ENCODE measurements at regions not wholly inside any gene's neighbourhood (a gene's known extent, or its start where the extent isn't known, plus 50 kb on each side); places are given as distances from the start of the nearest gene placed in this dataset.

DNA sequence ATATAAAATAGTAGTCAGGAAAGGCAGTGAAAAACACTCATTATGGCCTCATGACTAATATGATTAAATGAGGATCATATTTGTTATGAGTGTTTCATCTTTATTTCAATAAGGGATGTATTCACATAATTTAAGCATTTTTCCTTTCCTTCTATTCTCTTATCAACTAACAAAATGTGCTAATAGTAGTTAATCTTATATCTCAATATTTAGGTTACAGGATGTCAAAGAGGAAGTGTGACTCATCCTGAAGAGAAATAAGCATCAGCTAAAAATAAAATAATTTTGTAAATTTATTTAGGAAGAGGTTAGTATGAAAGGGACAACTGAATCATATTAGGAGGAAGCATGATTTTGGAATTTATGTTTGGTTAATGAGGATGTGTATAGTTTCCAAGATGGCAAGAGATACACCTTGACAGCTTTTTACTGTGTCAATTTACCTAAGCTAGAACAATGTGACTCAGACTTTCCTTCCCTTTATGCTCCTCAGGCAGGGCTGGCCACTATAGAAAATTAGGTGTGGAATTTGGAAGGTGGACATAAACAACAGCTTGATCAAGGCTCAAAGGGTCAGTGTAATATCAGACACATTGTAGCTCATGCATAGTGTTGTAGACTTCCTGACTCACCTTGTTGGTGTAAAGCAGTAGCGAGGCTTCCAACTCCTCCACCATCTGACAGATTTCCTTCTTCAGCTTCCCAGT lies 172.7 kb downstream of the SLITRK1 start:
- no peak for TF ChIP-seq CTCF (IDR thresholded peaks at IDR 0.05; ENCODE audit: insufficient read depth, low read length, poor library complexity, severe bottlenecking)
- no peaks in the 10 kb centered on the region for H3K27me3 ChIP-seq (ENCODE audit: control insufficient read depth, insufficient read depth, low read length)
- H3K36me3 ChIP-seq (ENCODE audit: control insufficient read depth, insufficient read depth, low read length): no peaks in the 10 kb centered on the region
- H3K4me3 ChIP-seq (ENCODE audit: low read depth, low read length): no peak overlapping the region
- no peak for DNase-seq (ENCODE audit: low read depth)

GRCh38 chr13:83702021-83702420 lies 180.3 kb downstream of the SLITRK1 start:
- H3K4me3 ChIP-seq (ENCODE audit: low read depth, low read length): no peak overlapping the region
- no peak for DNase-seq (ENCODE audit: low read depth)
- no peaks in the 10 kb centered on the region for H3K36me3 ChIP-seq (ENCODE audit: control insufficient read depth, insufficient read depth, low read length)
- no peaks in the 10 kb centered on the region for H3K27me3 ChIP-seq (ENCODE audit: control insufficient read depth, insufficient read depth, low read length)
- TF ChIP-seq CTCF (IDR thresholded peaks at IDR 0.05; ENCODE audit: insufficient read depth, low read length, poor library complexity, severe bottlenecking): no peak

GRCh38 chr13:83692800-83693199 lies 189.5 kb downstream of the SLITRK1 start:
- no peak overlapping the region for H3K4me3 ChIP-seq (ENCODE audit: low read depth, low read length)
- H3K36me3 ChIP-seq (ENCODE audit: control insufficient read depth, insufficient read depth, low read length): no peaks in the 10 kb centered on the region
- TF ChIP-seq CTCF (IDR thresholded peaks at IDR 0.05; ENCODE audit: insufficient read depth, low read length, poor library complexity, severe bottlenecking): no peak
- DNase-seq (ENCODE audit: low read depth): no peak
- no peaks in the 10 kb centered on the region for H3K27me3 ChIP-seq (ENCODE audit: control insufficient read depth, insufficient read depth, low read length)

- Histone ChIP-seq H3K27me3 (ENCODE audit: control insufficient read depth, insufficient read depth, low read length) (no peaks in the 10 kb centered on the region), H3K4me3 (ENCODE audit: low read depth, low read length) (no peak overlapping the region), H3K36me3 (ENCODE audit: control insufficient read depth, insufficient read depth, low read length) (no peaks in the 10 kb centered on the region)
- no peak for TF ChIP-seq CTCF (IDR thresholded peaks at IDR 0.05; ENCODE audit: insufficient read depth, low read length, poor library complexity, severe bottlenecking)
- DNase-seq (ENCODE audit: low read depth): no peak
These were observed 190.3 kb downstream of the SLITRK1 start for GRCh38 chr13:83691966-83692365.

DNA sequence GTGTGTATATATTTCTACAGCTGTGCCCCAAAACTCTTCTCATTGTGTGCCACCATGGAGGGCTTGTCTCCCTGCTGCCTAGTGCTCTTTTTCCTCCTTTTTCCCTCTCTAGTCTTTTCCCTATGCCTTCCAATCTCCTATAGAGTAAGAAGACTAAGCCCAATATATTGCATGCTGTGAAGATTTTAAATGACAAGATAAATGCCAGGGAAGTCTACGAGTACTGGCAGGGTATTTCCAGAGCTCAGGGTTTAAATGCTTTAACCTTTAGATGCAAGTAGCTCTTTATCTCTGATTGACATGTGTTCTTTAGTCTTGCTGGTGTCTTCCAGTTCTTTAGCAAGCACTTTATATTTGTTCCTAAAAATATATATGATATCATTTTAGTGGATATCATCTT lies 200.7 kb downstream of the SLITRK1 start:
- Histone ChIP-seq H3K36me3 (ENCODE audit: control insufficient read depth, insufficient read depth, low read length) (no peaks in the 10 kb centered on the region), H3K4me3 (ENCODE audit: low read depth, low read length) (no peak overlapping the region), H3K27me3 (ENCODE audit: control insufficient read depth, insufficient read depth, low read length) (no peaks in the 10 kb centered on the region)
- no peak for DNase-seq (ENCODE audit: low read depth)
- no peak for TF ChIP-seq CTCF (IDR thresholded peaks at IDR 0.05; ENCODE audit: insufficient read depth, low read length, poor library complexity, severe bottlenecking)

GRCh38 chr13:83677985-83678384 lies 204.3 kb downstream of the SLITRK1 start:
- Histone ChIP-seq H3K36me3 (ENCODE audit: control insufficient read depth, insufficient read depth, low read length) (no peaks in the 10 kb centered on the region), H3K4me3 (ENCODE audit: low read depth, low read length) (no peak overlapping the region), H3K27me3 (ENCODE audit: control insufficient read depth, insufficient read depth, low read length) (no peaks in the 10 kb centered on the region)
- no peak for DNase-seq (ENCODE audit: low read depth)
- TF ChIP-seq CTCF (IDR thresholded peaks at IDR 0.05; ENCODE audit: insufficient read depth, low read length, poor library complexity, severe bottlenecking): no peak
